ENCODE measurements at regions not wholly inside any gene's neighbourhood (a gene's known extent, or its start where the extent isn't known, plus 50 kb on each side); places are given as distances from the start of the nearest gene placed in this dataset.

- no peak overlapping the region for H3K4ac ChIP-seq (ENCODE audit: low read depth, low read length)
- H3K18ac ChIP-seq (ENCODE audit: low read length): no peak overlapping the region
- no peaks in the 10 kb centered on the region for H3K4me1 ChIP-seq (ENCODE audit: control insufficient read depth, low read depth, low read length)
- no peak overlapping the region for H4K8ac ChIP-seq (ENCODE audit: low read depth, low read length)
- no peak overlapping the region for H2BK15ac ChIP-seq (replicated peaks; ENCODE audit: low read depth)
- H3K27me3 ChIP-seq (ENCODE audit: insufficient read depth, low read length, poor library complexity): no peaks in the 10 kb centered on the region
- H3K56ac ChIP-seq (ENCODE audit: low read length): no peak overlapping the region
- no peak overlapping the region for H3K4me2 ChIP-seq (ENCODE audit: low read length)
- no peak overlapping the region for H3K4me3 ChIP-seq (ENCODE audit: low read length)
- H3K27ac ChIP-seq (ENCODE audit: low read depth, low read length): no peak overlapping the region
- no peak overlapping the region for H2BK5ac ChIP-seq (ENCODE audit: low read length)
- no peak for DNase-seq
- no peaks in the 10 kb centered on the region for H3K79me2 ChIP-seq (ENCODE audit: control insufficient read depth, insufficient read depth, low read length)
- H2AK5ac ChIP-seq (ENCODE audit: low read length): no peak overlapping the region
- H4K5ac ChIP-seq (ENCODE audit: low read length): no peak overlapping the region
- H3K36me3 ChIP-seq (ENCODE audit: control insufficient read depth, insufficient read depth, low read length): no peaks in the 10 kb centered on the region
- H3K9ac ChIP-seq (ENCODE audit: low read length): no peak overlapping the region
- no peak overlapping the region for H3K23ac ChIP-seq (ENCODE audit: low read length)
- no peak overlapping the region for H2BK120ac ChIP-seq (ENCODE audit: low read depth, low read length)
- WGBS (ENCODE audit: extremely low coverage, insufficient coverage, low lambda C conversion rate): no CpG with 5 or more reads among the region's 14 CpGs
- H3K79me1 ChIP-seq (ENCODE audit: low read length): no peaks in the 10 kb centered on the region
These were observed 185.6 kb downstream of the INSC start for GRCh38 chr11:15300341-15300740.

- Histone ChIP-seq H2BK5ac (ENCODE audit: low read length) (no peak overlapping the region), H2BK15ac (replicated peaks; ENCODE audit: low read depth) (peak overlapping the region; percentile 10), H3K27me3 (ENCODE audit: insufficient read depth, low read length, poor library complexity) (no peaks in the 10 kb centered on the region), H3K4me3 (ENCODE audit: low read length) (no peak overlapping the region), H3K4ac (ENCODE audit: low read depth, low read length) (no peak overlapping the region), H3K79me2 (ENCODE audit: control insufficient read depth, insufficient read depth, low read length) (no peaks in the 10 kb centered on the region), H4K8ac (ENCODE audit: low read depth, low read length) (no peak overlapping the region), H3K4me2 (ENCODE audit: low read length) (no peak overlapping the region), H2BK120ac (ENCODE audit: low read depth, low read length) (no peak overlapping the region), H3K18ac (ENCODE audit: low read length) (peak overlapping the region; percentile 33), H4K5ac (ENCODE audit: low read length) (no peak overlapping the region), H3K36me3 (ENCODE audit: control insufficient read depth, insufficient read depth, low read length) (no peaks in the 10 kb centered on the region), H3K4me1 (ENCODE audit: control insufficient read depth, low read depth, low read length) (peaks cover 5% of the 10 kb centered on the region), H2AK5ac (ENCODE audit: low read length) (no peak overlapping the region), H3K27ac (ENCODE audit: low read depth, low read length) (no peak overlapping the region), H3K23ac (ENCODE audit: low read length) (no peak overlapping the region), H3K9ac (ENCODE audit: low read length) (no peak overlapping the region), H3K79me1 (ENCODE audit: low read length) (no peaks in the 10 kb centered on the region), H3K56ac (ENCODE audit: low read length) (peak overlapping the region; percentile 46)
- DNase-seq: peak; percentile 82
- WGBS (ENCODE audit: extremely low coverage, insufficient coverage, low lambda C conversion rate): no CpG with 5 or more reads among the region's 4 CpGs
These were observed 192.9 kb downstream of the INSC start for GRCh38 chr11:15307619-15308024.

GRCh38 chr11:15308840-15309239 lies 194.1 kb downstream of the INSC start:
- WGBS (ENCODE audit: extremely low coverage, insufficient coverage, low lambda C conversion rate): no CpG with 5 or more reads among the region's 2 CpGs
- H3K4me2 ChIP-seq (ENCODE audit: low read length): no peak overlapping the region

GRCh38 chr11:15309296-15309695 lies 194.6 kb downstream of the INSC start:
- H3K27me3 ChIP-seq (ENCODE audit: insufficient read depth, low read length, poor library complexity): no peaks in the 10 kb centered on the region
- peak overlapping the region; percentile 18 for H3K23ac ChIP-seq (ENCODE audit: low read length)
- H3K9ac ChIP-seq (ENCODE audit: low read length): no peak overlapping the region
- peaks cover 5% of the 10 kb centered on the region for H3K4me1 ChIP-seq (ENCODE audit: control insufficient read depth, low read depth, low read length)
- no peaks in the 10 kb centered on the region for H3K79me1 ChIP-seq (ENCODE audit: low read length)
- H2BK15ac ChIP-seq (replicated peaks; ENCODE audit: low read depth): no peak overlapping the region
- no peak overlapping the region for H4K8ac ChIP-seq (ENCODE audit: low read depth, low read length)
- H4K5ac ChIP-seq (ENCODE audit: low read length): no peak overlapping the region
- no peak overlapping the region for H2BK5ac ChIP-seq (ENCODE audit: low read length)
- no peak for DNase-seq
- no CpG with 5 or more reads among the region's 1 CpG for WGBS (ENCODE audit: extremely low coverage, insufficient coverage, low lambda C conversion rate)
- no peak overlapping the region for H2BK120ac ChIP-seq (ENCODE audit: low read depth, low read length)
- H3K36me3 ChIP-seq (ENCODE audit: control insufficient read depth, insufficient read depth, low read length): no peaks in the 10 kb centered on the region
- no peak overlapping the region for H3K18ac ChIP-seq (ENCODE audit: low read length)
- no peaks in the 10 kb centered on the region for H3K79me2 ChIP-seq (ENCODE audit: control insufficient read depth, insufficient read depth, low read length)
- no peak overlapping the region for H3K27ac ChIP-seq (ENCODE audit: low read depth, low read length)
- H3K56ac ChIP-seq (ENCODE audit: low read length): no peak overlapping the region
- H3K4ac ChIP-seq (ENCODE audit: low read depth, low read length): no peak overlapping the region
- H3K4me2 ChIP-seq (ENCODE audit: low read length): no peak overlapping the region
- no peak overlapping the region for H3K4me3 ChIP-seq (ENCODE audit: low read length)
- no peak overlapping the region for H2AK5ac ChIP-seq (ENCODE audit: low read length)

More at GRCh38 chr11:15308840-15309239, 194.1 kb downstream of the INSC start:
- Histone ChIP-seq H3K27ac (ENCODE audit: low read depth, low read length) (no peak overlapping the region), H3K4me1 (ENCODE audit: control insufficient read depth, low read depth, low read length) (peaks cover 5% of the 10 kb centered on the region), H3K23ac (ENCODE audit: low read length) (no peak overlapping the region), H2BK5ac (ENCODE audit: low read length) (no peak overlapping the region), H3K4ac (ENCODE audit: low read depth, low read length) (no peak overlapping the region), H4K8ac (ENCODE audit: low read depth, low read length) (no peak overlapping the region), H3K79me1 (ENCODE audit: low read length) (no peaks in the 10 kb centered on the region), H3K4me3 (ENCODE audit: low read length) (no peak overlapping the region), H3K36me3 (ENCODE audit: control insufficient read depth, insufficient read depth, low read length) (no peaks in the 10 kb centered on the region), H3K9ac (ENCODE audit: low read length) (no peak overlapping the region), H4K5ac (ENCODE audit: low read length) (no peak overlapping the region), H3K79me2 (ENCODE audit: control insufficient read depth, insufficient read depth, low read length) (no peaks in the 10 kb centered on the region), H3K18ac (ENCODE audit: low read length) (no peak overlapping the region), H2BK15ac (replicated peaks; ENCODE audit: low read depth) (no peak overlapping the region), H3K27me3 (ENCODE audit: insufficient read depth, low read length, poor library complexity) (no peaks in the 10 kb centered on the region), H3K56ac (ENCODE audit: low read length) (no peak overlapping the region), H2BK120ac (ENCODE audit: low read depth, low read length) (no peak overlapping the region), H2AK5ac (ENCODE audit: low read length) (no peak overlapping the region)
- no peak for DNase-seq

GRCh38 chr11:15313862-15314261 lies 199.1 kb downstream of the INSC start:
- H2BK120ac ChIP-seq (ENCODE audit: low read depth, low read length): no peak overlapping the region
- H3K56ac ChIP-seq (ENCODE audit: low read length): no peak overlapping the region
- no peak overlapping the region for H3K23ac ChIP-seq (ENCODE audit: low read length)
- no peaks in the 10 kb centered on the region for H3K79me1 ChIP-seq (ENCODE audit: low read length)
- H3K4me2 ChIP-seq (ENCODE audit: low read length): no peak overlapping the region
- H3K27me3 ChIP-seq (ENCODE audit: insufficient read depth, low read length, poor library complexity): no peaks in the 10 kb centered on the region
- H3K9ac ChIP-seq (ENCODE audit: low read length): no peak overlapping the region
- DNase-seq: no peak
- no peak overlapping the region for H3K4me3 ChIP-seq (ENCODE audit: low read length)
- WGBS (ENCODE audit: extremely low coverage, insufficient coverage, low lambda C conversion rate): no CpG with 5 or more reads among the region's 2 CpGs
- H3K27ac ChIP-seq (ENCODE audit: low read depth, low read length): no peak overlapping the region
- H4K5ac ChIP-seq (ENCODE audit: low read length): no peak overlapping the region
- H3K4me1 ChIP-seq (ENCODE audit: control insufficient read depth, low read depth, low read length): no peaks in the 10 kb centered on the region
- H4K8ac ChIP-seq (ENCODE audit: low read depth, low read length): no peak overlapping the region
- H2AK5ac ChIP-seq (ENCODE audit: low read length): no peak overlapping the region
- no peak overlapping the region for H2BK15ac ChIP-seq (replicated peaks; ENCODE audit: low read depth)
- H3K79me2 ChIP-seq (ENCODE audit: control insufficient read depth, insufficient read depth, low read length): no peaks in the 10 kb centered on the region
- no peak overlapping the region for H3K18ac ChIP-seq (ENCODE audit: low read length)
- H2BK5ac ChIP-seq (ENCODE audit: low read length): no peak overlapping the region
- H3K4ac ChIP-seq (ENCODE audit: low read depth, low read length): no peak overlapping the region
- no peaks in the 10 kb centered on the region for H3K36me3 ChIP-seq (ENCODE audit: control insufficient read depth, insufficient read depth, low read length)

GRCh38 chr11:15318814-15319213 lies 204.1 kb downstream of the INSC start:
- Histone ChIP-seq H3K27ac (ENCODE audit: low read depth, low read length) (no peak overlapping the region), H3K18ac (ENCODE audit: low read length) (no peak overlapping the region), H3K4me3 (ENCODE audit: low read length) (no peak overlapping the region), H2BK5ac (ENCODE audit: low read length) (no peak overlapping the region), H3K27me3 (ENCODE audit: insufficient read depth, low read length, poor library complexity) (no peaks in the 10 kb centered on the region), H2AK5ac (ENCODE audit: low read length) (no peak overlapping the region), H4K5ac (ENCODE audit: low read length) (no peak overlapping the region), H3K56ac (ENCODE audit: low read length) (no peak overlapping the region), H2BK120ac (ENCODE audit: low read depth, low read length) (no peak overlapping the region), H2BK15ac (replicated peaks; ENCODE audit: low read depth) (no peak overlapping the region), H3K4ac (ENCODE audit: low read depth, low read length) (no peak overlapping the region), H3K36me3 (ENCODE audit: control insufficient read depth, insufficient read depth, low read length) (no peaks in the 10 kb centered on the region), H3K23ac (ENCODE audit: low read length) (no peak overlapping the region), H4K8ac (ENCODE audit: low read depth, low read length) (no peak overlapping the region), H3K4me1 (ENCODE audit: control insufficient read depth, low read depth, low read length) (no peaks in the 10 kb centered on the region), H3K79me2 (ENCODE audit: control insufficient read depth, insufficient read depth, low read length) (no peaks in the 10 kb centered on the region), H3K4me2 (ENCODE audit: low read length) (no peak overlapping the region), H3K79me1 (ENCODE audit: low read length) (no peaks in the 10 kb centered on the region), H3K9ac (ENCODE audit: low read length) (no peak overlapping the region)
- no peak for DNase-seq
- WGBS (ENCODE audit: extremely low coverage, insufficient coverage, low lambda C conversion rate): 100% methylated on average over 1 of the region's 9 CpGs
